ENCODE measurements at regions not wholly inside any gene's neighbourhood (a gene's known extent, or its start where the extent isn't known, plus 50 kb on each side); places are given as distances from the start of the nearest gene placed in this dataset.

DNA sequence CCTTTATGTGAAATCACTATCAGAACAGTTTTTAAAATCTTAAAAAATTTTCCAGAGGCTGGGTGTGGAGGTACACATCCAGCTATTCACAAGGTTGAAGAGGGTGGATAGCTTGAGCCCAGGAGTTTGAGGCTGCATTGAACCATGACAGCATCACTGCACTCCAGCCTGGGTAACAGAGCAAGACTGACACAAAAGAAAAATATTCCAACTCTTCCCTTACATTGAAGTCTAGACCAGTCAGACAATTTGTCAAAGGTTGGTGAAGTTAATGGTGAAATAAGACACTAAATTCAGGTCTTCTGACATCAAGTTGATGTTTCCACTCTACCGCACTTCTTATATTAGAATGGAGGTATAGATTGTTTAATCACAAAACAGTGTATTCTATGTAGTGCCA lies 52.8 kb downstream of the HYCC2 start:
- TF ChIP-seq, protein P1, sequence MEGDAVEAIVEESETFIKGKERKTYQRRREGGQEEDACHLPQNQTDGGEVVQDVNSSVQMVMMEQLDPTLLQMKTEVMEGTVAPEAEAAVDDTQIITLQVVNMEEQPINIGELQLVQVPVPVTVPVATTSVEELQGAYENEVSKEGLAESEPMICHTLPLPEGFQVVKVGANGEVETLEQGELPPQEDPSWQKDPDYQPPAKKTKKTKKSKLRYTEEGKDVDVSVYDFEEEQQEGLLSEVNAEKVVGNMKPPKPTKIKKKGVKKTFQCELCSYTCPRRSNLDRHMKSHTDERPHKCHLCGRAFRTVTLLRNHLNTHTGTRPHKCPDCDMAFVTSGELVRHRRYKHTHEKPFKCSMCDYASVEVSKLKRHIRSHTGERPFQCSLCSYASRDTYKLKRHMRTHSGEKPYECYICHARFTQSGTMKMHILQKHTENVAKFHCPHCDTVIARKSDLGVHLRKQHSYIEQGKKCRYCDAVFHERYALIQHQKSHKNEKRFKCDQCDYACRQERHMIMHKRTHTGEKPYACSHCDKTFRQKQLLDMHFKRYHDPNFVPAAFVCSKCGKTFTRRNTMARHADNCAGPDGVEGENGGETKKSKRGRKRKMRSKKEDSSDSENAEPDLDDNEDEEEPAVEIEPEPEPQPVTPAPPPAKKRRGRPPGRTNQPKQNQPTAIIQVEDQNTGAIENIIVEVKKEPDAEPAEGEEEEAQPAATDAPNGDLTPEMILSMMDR (IDR thresholded peaks at IDR 0.05; ENCODE audit: control extremely low read depth, extremely low read depth, low read depth, missing control alignments) = no peak
- ChIA-PET CTCF (interaction anchor here (1.1 to 1.5 kb wide), 2 partner anchors 50 to 52 kb away, joined by 3 to 9 read pairs; no protein-coding TSS in a partner anchor), POLR2A (no interaction called here)
- DNase-seq (ENCODE audit: extremely low spot score) = no peak

DNA sequence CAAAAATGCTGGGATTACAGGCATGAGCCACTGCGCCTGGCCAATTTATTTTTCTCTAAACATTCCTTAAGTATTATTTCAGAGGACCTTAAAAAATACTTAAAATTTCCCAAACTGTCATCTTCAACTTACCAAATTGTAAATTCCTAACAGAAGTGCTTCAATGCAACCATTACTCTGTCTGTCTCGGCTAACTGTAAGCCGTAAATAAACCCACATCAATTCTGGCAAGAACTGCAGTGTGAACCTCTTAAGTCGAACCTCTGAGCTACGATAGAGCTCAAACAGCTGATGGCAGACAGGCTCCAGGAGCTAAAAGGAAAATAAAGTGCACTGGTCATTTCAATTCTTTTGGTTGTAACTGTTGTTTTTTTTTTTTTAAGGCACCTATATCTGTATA lies 53.4 kb upstream of the ORC2 start:
- DNase-seq (ENCODE audit: extremely low spot score) = no peak
- CTCF ChIA-PET = no interaction called here
- POLR2A ChIA-PET = no interaction called here
- TF ChIP-seq, protein P1 (IDR thresholded peaks at IDR 0.05; ENCODE audit: control extremely low read depth, extremely low read depth, low read depth, missing control alignments) = no peak

All from GM10248 (cell line).